ENCODE measurements at regions not wholly inside any gene's neighbourhood (a gene's known extent, or its start where the extent isn't known, plus 50 kb on each side); places are given as distances from the start of the nearest gene placed in this dataset.

DNA sequence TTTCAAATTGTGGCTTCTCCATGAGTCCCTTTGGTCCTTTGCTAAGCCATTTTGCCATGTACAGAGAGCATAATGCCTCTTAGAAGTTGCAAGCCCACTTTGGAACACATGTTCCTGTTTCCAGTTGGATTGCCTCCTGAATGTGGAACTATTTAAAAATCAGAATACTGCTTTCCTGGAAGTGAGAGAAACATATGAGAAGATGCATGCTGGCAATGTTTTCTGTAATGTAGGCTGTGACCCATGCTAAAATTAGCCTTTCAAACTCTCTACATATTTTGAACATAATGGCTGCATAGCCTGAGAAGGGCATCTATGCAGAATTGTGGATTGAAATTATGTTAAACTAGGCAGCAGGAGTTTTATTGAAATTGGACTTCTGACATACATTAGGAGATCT, 175.5 kb upstream of the PAPPA start:
- Mint-ChIP-seq H3K36me3 (no peaks in the 10 kb centered on the region), H3K27ac (no peak overlapping the region), H3K4me1 (no peaks in the 10 kb centered on the region), H3K9me3 (peaks cover 8 to 9% of the 10 kb centered on the region in 2 donors), H3K4me3 (no peak overlapping the region), H3K27me3 (ENCODE audit: low read depth in 2 of 2) (no peaks in the 10 kb centered on the region)
- Histone ChIP-seq H3K4me3 (ENCODE audit: low read length) (no peak overlapping the region), H3K9me3 (ENCODE audit: control insufficient read depth, insufficient read depth, low read length) (no peaks in the 10 kb centered on the region), H3K4me1 (ENCODE audit: control insufficient read depth, insufficient read depth, low read length) (no peaks in the 10 kb centered on the region), H3K27ac (ENCODE audit: low read length) (no peak overlapping the region), H3K27me3 (ENCODE audit: control insufficient read depth, insufficient read depth, low read length) (no peaks in the 10 kb centered on the region), H3K36me3 (ENCODE audit: control insufficient read depth, insufficient read depth, low read length) (no peaks in the 10 kb centered on the region)
- intact Hi-C loops (cut with micrococcal nuclease): no loop called here
- ATAC-seq (no peak), DNase-seq (no peak)
- TF ChIP-seq, protein P1, sequence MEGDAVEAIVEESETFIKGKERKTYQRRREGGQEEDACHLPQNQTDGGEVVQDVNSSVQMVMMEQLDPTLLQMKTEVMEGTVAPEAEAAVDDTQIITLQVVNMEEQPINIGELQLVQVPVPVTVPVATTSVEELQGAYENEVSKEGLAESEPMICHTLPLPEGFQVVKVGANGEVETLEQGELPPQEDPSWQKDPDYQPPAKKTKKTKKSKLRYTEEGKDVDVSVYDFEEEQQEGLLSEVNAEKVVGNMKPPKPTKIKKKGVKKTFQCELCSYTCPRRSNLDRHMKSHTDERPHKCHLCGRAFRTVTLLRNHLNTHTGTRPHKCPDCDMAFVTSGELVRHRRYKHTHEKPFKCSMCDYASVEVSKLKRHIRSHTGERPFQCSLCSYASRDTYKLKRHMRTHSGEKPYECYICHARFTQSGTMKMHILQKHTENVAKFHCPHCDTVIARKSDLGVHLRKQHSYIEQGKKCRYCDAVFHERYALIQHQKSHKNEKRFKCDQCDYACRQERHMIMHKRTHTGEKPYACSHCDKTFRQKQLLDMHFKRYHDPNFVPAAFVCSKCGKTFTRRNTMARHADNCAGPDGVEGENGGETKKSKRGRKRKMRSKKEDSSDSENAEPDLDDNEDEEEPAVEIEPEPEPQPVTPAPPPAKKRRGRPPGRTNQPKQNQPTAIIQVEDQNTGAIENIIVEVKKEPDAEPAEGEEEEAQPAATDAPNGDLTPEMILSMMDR (IDR thresholded peaks at IDR 0.05): no peak

DNA sequence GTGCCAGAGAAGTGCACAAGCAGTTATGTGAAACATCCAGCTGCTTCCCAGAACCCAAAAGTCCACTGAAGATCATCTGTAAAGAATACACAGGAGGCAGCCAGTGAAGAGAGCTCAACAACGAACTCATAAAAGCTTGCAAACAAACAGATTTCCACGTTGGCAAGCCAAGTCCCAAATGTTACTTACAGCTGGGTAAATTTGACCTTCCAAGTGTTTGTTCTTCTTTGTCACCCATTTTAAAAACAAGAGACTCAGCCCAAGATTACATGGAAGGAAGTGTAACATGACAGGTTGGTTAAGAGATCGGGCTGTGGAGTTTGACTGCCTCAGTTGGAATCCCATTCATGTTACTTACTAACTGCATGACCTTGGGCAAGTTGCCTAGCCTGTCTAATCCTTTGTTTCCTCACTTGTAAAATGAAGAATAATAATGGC, 174.9 kb upstream of the PAPPA start:
- intact Hi-C loops (cut with micrococcal nuclease): no loop called here
- H3K36me3 ChIP-seq (ENCODE audit: control insufficient read depth, insufficient read depth, low read length): no peaks in the 10 kb centered on the region
- no peak overlapping the region for H3K27ac ChIP-seq (ENCODE audit: low read length)
- no peak overlapping the region for H3K4me3 Mint-ChIP-seq
- WGBS (ENCODE audit: insufficient coverage): 76% methylated on average over 3 of the region's 3 CpGs
- no peaks in the 10 kb centered on the region for H3K4me1 ChIP-seq (ENCODE audit: control insufficient read depth, insufficient read depth, low read length)
- no peaks in the 10 kb centered on the region for H3K36me3 Mint-ChIP-seq
- peaks cover 6% of the 10 kb centered on the region in 2 donors for H3K9me3 Mint-ChIP-seq
- H3K4me3 ChIP-seq (ENCODE audit: low read length): no peak overlapping the region
- ATAC-seq: no peak
- no peak overlapping the region for H3K27ac Mint-ChIP-seq
- H3K4me1 Mint-ChIP-seq: no peaks in the 10 kb centered on the region
- H3K9me3 ChIP-seq (ENCODE audit: control insufficient read depth, insufficient read depth, low read length): no peaks in the 10 kb centered on the region
- TF ChIP-seq, protein P1 (IDR thresholded peaks at IDR 0.05): no peak
- DNase-seq: no peak
- no peaks in the 10 kb centered on the region for H3K27me3 Mint-ChIP-seq (ENCODE audit: low read depth in 2 of 2)
- H3K27me3 ChIP-seq (ENCODE audit: control insufficient read depth, insufficient read depth, low read length): no peaks in the 10 kb centered on the region

DNA sequence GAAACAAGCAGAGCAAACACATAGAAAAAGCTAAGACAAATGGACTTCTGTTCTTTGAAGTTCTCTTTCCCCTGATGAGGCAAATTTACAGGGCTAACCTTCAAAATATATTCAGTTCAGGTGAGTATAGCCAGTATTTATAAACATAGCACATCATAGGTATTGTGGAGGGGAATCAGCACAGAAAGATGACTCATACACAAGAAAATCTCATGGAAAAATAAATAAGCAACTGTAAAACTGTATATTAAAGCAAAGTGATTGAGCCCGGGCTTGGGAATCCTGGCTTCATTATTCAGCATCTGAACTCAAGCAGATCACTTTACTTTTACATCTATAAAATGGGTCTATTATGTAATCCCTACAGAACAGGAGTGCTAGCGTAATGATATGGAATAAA, 173.5 kb upstream of the PAPPA start:
- Mint-ChIP-seq H3K27ac (no peak overlapping the region), H3K9me3 (peaks cover 11% of the 10 kb centered on the region in 2 donors), H3K27me3 (ENCODE audit: low read depth in 2 of 2) (no peaks in the 10 kb centered on the region), H3K36me3 (no peaks in the 10 kb centered on the region), H3K4me3 (no peak overlapping the region), H3K4me1 (no peaks in the 10 kb centered on the region)
- TF ChIP-seq, protein P1 (IDR thresholded peaks at IDR 0.05): no peak
- intact Hi-C loops (cut with micrococcal nuclease): no loop called here
- no peak overlapping the region for H3K27ac ChIP-seq (ENCODE audit: low read length)
- ATAC-seq (no peak), DNase-seq (no peak)
- H3K9me3 ChIP-seq (ENCODE audit: control insufficient read depth, insufficient read depth, low read length): no peaks in the 10 kb centered on the region
- no peak overlapping the region for H3K4me3 ChIP-seq (ENCODE audit: low read length)
- no peaks in the 10 kb centered on the region for H3K27me3 ChIP-seq (ENCODE audit: control insufficient read depth, insufficient read depth, low read length)
- no peaks in the 10 kb centered on the region for H3K36me3 ChIP-seq (ENCODE audit: control insufficient read depth, insufficient read depth, low read length)
- WGBS (ENCODE audit: insufficient coverage): no CpG with 5 or more reads among the region's 2 CpGs
- no peaks in the 10 kb centered on the region for H3K4me1 ChIP-seq (ENCODE audit: control insufficient read depth, insufficient read depth, low read length)

DNA sequence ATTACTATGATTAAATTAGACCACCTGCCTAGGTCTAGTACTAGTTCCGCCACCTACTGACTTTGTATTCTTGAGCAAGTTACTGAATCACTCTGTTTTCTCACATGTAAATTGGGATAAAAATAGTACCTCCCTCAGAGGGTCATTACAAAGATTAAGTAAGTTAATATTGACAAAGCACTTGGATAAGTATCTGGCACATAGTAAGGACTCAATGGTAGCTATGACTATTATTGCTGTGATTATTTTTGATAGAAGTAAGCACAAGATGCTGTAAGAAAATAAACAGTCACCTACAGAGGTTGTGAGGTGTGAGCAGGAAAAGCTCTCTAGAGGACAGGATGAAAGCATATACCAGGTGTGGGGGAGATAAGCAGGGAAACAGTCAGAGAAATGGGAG, 173.1 kb upstream of the PAPPA start:
- no peaks in the 10 kb centered on the region for H3K27me3 Mint-ChIP-seq (ENCODE audit: low read depth in 2 of 2)
- Histone ChIP-seq H3K4me1 (ENCODE audit: control insufficient read depth, insufficient read depth, low read length) (no peaks in the 10 kb centered on the region), H3K27ac (ENCODE audit: low read length) (no peak overlapping the region), H3K36me3 (ENCODE audit: control insufficient read depth, insufficient read depth, low read length) (no peaks in the 10 kb centered on the region), H3K4me3 (ENCODE audit: low read length) (no peak overlapping the region), H3K9me3 (ENCODE audit: control insufficient read depth, insufficient read depth, low read length) (no peaks in the 10 kb centered on the region), H3K27me3 (ENCODE audit: control insufficient read depth, insufficient read depth, low read length) (no peaks in the 10 kb centered on the region)
- peaks cover 11% of the 10 kb centered on the region in 2 donors for H3K9me3 Mint-ChIP-seq
- ATAC-seq (no peak), DNase-seq (no peak)
- H3K27ac Mint-ChIP-seq: no peak overlapping the region
- no peak overlapping the region for H3K4me3 Mint-ChIP-seq
- TF ChIP-seq, protein P1 (IDR thresholded peaks at IDR 0.05): no peak
- H3K36me3 Mint-ChIP-seq: no peaks in the 10 kb centered on the region
- intact Hi-C loops (cut with micrococcal nuclease): no loop called here
- WGBS (ENCODE audit: insufficient coverage): no CpG with 5 or more reads among the region's 1 CpG
- no peaks in the 10 kb centered on the region for H3K4me1 Mint-ChIP-seq

Measured in natural killer cell (primary cell).